ENCODE measurements at regions not wholly inside any gene's neighbourhood (a gene's known extent, or its start where the extent isn't known, plus 50 kb on each side); places are given as distances from the start of the nearest gene placed in this dataset.

GRCh38 chr18:41532344-41533086, 422.5 kb upstream of the PIK3C3 start:
- DNase-seq, result no peak

- DNase-seq, result no peak
Measured at GRCh38 chr18:41530970-41531369, 424.1 kb upstream of the PIK3C3 start.

GRCh38 chr18:41529093-41529492, 425.9 kb upstream of the PIK3C3 start:
- DNase-seq, result no peak

- DNase-seq, result no peak
Measured at GRCh38 chr18:41526054-41526453, 429.0 kb upstream of the PIK3C3 start.

- no peak for DNase-seq
Measured at GRCh38 chr18:41524674-41525470, 430.2 kb upstream of the PIK3C3 start.

- DNase-seq, result no peak
Measured at GRCh38 chr18:41517142-41517541, 437.9 kb upstream of the PIK3C3 start.

GRCh38 chr18:41513438-41513837, 441.6 kb upstream of the PIK3C3 start:
- DNase-seq, result no peak

- DNase-seq, result no peak
Measured at GRCh38 chr18:41504316-41504715, 450.7 kb upstream of the PIK3C3 start.

GRCh38 chr18:41501848-41502247, 453.2 kb upstream of the PIK3C3 start:
- DNase-seq, result no peak

- no peak for DNase-seq
Measured at GRCh38 chr18:41499345-41499744, 455.7 kb upstream of the PIK3C3 start.

- no peak for DNase-seq
Measured at GRCh38 chr18:41490861-41491260, 464.2 kb upstream of the PIK3C3 start.

- DNase-seq, result no peak
Measured at GRCh38 chr18:41486575-41486974, 468.5 kb upstream of the PIK3C3 start.

GRCh38 chr18:41484069-41484468, 471.0 kb upstream of the PIK3C3 start:
- no peak for DNase-seq

- DNase-seq, result no peak
Measured at GRCh38 chr18:41482501-41482900, 472.5 kb upstream of the PIK3C3 start.

- DNase-seq, result no peak
Measured at GRCh38 chr18:41466436-41467160, 488.4 kb upstream of the PIK3C3 start.

- DNase-seq, result no peak
Measured at GRCh38 chr18:41465386-41465785, 489.6 kb upstream of the PIK3C3 start.

GRCh38 chr18:41464278-41464677, 490.8 kb upstream of the PIK3C3 start:
- DNase-seq, result no peak

- no peak for DNase-seq
Measured at GRCh38 chr18:41462946-41463345, 492.1 kb upstream of the PIK3C3 start.

- no peak for DNase-seq
Measured at GRCh38 chr18:41461114-41461513, 493.9 kb upstream of the PIK3C3 start.

GRCh38 chr18:41459656-41460055, 495.4 kb upstream of the PIK3C3 start:
- no peak for DNase-seq

- no peak for DNase-seq
Measured at GRCh38 chr18:41458376-41458775, 496.7 kb upstream of the PIK3C3 start.

GRCh38 chr18:41457765-41458326, 497.2 kb upstream of the PIK3C3 start:
- DNase-seq, result no peak

GRCh38 chr18:41456831-41457230, 498.2 kb upstream of the PIK3C3 start:
- DNase-seq, result no peak

Measured in femur (tissue), 1 donor.